HG03354 (cell line): ENCODE measurements at regions not wholly inside any gene's neighbourhood (a gene's known extent, or its start where the extent isn't known, plus 50 kb on each side); places are given as distances from the start of the nearest gene placed in this dataset.
"Not testable (repeated sequence)": the region's sequence is repeated elsewhere in the genome, so short reads cannot be mapped to it uniquely, and the experiment has no call there.

Source experiments
- ATAC-seq: cut with Tn5 transposase; IDR thresholded peaks from one replicate; pipeline ENCODE4 v1.9.1; 2021; ENCODE audit warnings: mild to moderate bottlenecking; ENCODE audit not compliant: unreplicated experiment, poor library complexity, severe bottlenecking

DNA sequence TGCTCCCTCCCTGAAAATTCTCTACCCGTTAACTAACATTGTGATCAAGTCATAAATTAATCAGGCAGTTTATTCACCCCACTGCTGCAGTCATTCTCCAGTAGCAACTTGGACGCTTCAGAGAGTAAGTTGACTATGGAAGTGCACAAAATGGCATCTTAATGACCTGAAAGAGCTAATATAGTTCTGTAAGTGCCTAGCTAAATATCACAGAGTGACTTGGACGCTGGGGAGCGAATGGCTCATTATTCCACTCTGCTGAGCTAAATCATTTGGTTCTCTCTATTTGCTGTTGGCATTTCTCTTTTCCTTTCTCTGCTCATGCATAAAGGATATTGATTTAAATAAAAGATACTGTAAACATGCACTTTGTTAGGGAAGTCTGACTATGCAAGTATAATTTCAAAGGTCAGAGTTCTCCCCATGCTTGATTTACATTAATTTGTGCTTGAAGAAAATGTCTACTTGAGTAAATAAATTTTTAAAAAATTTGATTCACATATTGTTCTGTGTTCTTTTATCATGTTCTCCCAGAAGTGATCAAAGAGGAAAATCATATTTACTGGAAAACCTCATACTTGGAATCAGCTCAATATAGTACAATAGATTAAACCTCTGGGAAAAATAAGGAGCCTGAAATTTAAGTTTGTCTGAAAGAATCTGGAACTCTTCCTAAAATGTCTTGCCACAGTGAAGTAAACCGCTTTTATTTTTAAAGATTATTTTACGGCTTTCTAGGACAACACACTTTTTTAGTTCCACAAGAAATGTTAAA lies 169.5 kb upstream of the HAPLN1 start:
- ATAC-seq, result no peak

DNA sequence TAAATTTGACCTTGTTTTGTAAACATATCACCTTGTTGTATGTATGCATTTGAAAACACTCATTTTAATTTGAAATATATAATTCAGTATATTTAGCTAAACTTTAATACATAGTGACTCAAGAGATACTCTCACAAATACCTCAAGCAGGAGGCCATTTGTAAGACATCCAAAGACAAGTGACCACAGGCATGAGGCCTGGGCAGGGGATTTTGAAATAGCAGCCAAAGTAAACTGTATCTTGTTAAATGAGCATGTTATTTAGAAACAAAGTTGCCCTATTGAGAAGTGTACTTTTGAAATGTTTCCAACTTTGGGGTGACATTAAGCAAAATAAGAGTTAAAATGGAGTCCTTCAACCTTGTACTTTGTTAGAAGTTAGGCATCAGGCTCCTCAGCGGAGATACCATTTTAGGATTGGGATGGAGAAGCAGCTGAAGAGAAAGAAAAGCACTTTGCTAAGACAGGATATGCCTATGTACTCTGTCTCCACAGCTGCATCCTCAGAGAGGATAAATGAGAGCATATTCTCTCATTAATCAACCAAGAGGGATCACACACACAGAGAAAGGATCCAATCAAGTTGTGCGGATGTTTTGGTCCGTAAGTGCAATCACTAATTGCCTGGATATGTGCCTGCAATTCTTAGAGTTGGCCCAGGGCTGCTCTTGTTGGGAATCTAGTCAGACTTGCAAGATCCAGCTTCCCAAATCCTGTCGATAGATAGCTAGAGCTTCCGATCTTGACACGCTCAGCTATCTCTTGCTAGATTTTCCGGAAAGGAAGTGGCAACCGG lies 157.5 kb upstream of the HAPLN1 start:
- ATAC-seq, result no peak

DNA sequence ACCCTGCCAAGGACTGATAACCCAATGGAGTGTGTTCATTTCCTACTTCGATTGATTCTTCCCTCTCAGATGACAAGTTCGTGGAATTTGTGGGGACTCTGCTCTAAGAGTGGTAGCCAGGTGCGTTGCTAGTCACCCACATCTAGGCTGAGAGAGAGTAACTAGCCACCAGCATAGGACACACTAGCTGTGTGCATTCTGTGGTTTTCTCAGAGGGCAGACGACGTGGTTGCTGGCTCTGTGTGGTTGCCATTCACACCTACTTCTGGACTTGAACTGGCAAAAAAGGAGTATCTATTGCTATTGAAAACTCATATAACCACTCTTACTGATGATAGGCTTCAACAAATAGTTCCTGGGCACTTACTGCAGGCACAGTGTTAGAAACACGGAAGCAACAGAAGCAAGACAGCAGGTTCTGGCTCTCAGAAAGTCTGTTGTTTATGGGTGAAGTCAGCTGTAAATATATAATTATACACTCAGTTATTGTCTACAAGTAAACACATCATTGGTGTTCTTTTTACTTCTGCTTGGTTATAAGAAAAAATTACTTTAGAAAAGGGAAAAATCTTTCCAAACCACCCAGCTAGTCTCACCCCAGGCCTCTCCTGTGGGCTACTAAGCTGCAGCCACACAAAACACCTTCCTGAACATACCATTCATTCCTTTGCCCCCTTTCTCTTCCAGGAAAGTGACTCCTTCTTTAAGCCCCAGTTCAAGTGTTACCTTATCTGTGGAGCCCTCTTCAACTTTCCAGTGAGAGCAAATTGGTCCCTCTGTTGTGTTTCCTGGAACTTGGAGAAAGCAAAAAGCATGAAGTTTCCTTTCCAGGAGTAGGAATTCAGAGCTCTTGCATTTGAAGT lies 151.1 kb upstream of the HAPLN1 start:
- ATAC-seq, result no peak

DNA sequence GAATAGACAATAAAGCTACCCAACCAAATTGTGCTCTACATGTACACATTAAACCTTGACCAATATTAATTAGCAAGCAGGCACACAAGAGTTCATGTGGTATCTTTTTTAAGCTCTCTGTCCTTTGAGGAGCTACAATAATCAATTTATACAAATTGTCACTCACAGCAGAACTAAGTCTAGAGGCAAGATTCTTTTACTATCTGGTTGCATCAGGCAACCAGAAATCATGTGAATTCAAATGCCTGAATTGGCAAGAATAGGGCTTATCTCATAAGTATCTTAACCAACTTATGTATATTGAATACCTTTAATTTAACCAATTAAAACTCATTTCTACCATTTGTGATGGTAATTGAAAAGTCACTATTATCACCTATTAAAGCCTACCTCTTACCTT lies 145.5 kb upstream of the HAPLN1 start:
- ATAC-seq, result no peak

DNA sequence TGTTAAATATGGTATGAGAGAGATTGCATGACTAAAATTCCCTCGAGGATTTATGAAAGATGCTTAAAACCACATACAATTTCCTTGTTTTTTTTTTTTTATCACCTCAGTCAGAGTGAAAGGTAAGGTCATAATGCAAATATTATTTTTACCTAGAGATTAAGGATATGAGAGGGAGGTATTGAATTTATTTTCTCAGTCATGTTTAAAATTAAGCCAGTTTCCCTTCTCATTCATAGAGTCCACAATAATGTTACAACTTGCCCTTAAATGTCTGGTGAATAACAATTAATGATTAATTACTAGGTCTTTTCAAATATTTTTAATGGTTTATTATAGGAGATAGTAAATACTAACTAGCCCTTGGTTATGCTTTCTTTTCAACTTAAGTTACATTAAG lies 144.9 kb upstream of the HAPLN1 start:
- no peak for ATAC-seq

DNA sequence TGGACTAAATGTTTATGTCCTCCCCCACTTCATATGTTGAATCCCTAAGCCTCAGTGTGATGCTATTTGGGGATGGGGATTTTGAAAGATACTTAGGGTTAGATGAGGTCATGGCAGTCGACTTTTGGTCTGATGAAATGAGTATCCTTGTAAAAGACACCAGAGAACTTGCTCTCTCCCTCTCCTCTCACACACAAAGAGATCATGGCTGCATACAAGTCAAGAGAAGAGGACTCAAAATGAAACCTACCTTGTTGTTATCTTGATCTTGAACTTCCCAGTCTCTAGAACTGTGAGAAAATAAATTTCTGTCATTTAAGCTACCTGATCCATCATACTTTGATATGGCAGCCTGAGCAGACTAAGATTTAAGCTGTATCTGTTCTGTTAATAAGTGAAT lies 144.0 kb upstream of the HAPLN1 start:
- ATAC-seq, result peak; percentile 60

DNA sequence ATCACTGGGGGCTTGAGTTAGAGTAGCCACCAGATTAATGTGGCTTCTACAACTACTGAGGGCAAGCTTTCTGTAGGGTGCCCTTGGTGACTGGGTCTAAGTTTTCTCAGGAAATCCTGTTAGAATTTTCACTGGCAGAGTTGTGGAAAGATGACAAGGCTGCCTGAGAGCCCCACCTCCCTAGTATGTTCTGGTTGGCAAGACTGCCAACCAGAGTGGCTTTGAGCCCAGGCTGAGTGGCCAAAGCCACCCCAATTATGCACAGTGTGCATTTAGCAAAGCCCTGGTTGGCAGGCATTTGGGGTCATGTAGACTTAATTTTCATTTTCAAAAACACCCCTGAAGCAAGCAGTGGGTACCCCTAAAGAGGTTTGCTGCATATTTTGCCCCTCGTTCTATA lies 136.7 kb upstream of the HAPLN1 start:
- ATAC-seq, result no peak

DNA sequence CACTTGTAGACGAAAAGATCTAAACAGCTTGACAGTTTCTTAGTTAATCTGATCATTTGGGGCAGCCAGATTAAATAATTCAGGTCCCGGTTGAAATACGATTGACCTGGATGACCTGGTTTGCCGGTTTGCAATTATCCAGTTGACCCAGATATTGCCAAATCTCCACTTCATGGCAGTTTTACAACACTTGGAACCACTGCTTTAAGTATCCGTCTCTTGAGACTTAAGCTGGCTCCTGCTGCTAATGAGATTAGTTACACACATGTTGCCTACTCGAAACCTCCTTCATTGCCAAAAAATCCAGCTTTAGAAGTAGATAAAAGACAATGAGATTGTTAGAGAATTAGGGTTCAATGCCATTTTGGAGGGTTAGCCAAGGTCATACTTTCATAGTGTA lies 136.2 kb upstream of the HAPLN1 start:
- ATAC-seq, result no peak

DNA sequence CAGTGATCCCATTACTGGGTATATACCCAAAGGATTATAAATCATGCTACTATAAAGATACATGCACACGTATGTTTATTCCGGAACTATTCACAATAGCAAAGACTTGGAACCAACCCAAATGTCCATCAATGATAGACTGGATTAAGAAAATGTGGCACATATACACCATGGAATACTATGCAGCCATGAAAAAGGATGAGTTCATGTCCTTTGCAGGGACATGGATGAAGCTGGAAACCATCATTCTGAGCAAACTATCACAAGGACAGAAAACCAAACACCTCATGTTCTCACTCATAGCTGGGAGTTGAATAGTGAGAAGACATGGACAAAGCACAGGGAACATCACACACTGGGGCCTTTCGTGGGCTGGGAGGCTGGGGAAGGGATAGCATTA lies 129.8 kb upstream of the HAPLN1 start:
- ATAC-seq, result not testable (repeated sequence)

DNA sequence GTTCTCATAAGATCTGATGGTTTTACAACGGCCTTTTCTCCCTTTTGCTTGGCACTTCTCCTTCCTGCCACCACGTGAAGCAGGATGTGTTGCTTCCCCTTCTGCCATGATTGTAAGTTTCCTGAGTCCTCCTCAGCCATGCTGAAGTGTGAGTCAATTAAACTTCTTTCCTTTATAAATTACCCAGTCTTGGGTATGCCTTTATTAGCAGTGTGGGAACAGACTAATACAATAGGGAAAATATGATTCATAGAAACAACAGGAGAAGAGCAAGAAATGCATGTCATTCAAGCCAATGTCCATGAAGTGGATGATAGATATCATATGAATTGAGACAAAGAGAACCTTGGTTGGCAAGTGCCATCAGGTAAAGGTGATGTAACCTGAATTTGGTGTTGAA lies 128.3 kb upstream of the HAPLN1 start:
- ATAC-seq, result no peak

DNA sequence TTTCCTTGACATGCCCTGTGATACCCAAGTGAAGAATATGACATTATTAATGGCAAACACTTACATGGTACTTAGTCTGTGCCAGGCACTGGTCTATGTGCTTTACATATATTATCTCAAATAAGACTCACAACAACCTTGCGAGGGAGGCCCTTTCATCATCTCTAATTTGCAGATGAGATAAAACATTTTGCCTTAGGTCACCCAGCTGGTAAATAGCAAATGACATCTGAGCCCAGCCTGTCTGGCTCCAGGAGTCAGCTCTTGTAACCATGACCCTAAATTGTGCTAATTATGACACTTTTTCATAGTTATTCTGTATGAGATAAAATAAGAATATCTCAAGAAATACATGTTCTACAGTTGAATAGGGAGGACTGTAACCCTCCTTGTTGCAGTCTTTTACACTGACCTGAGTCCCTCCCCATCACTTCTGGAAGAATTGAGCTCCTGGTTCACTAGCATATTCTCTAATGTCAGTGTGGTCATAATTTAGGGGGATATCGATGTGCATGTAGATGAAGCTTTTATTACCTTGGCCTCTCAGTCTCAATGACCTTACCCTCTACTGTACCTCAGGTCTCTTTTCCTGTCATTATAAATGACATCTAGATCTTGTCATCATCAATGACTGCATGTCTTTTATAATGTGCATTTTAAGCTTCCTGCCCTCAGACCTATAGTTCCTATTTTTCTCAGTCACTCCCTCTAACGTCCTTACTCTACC lies 126.1 kb upstream of the HAPLN1 start:
- ATAC-seq, result no peak

DNA sequence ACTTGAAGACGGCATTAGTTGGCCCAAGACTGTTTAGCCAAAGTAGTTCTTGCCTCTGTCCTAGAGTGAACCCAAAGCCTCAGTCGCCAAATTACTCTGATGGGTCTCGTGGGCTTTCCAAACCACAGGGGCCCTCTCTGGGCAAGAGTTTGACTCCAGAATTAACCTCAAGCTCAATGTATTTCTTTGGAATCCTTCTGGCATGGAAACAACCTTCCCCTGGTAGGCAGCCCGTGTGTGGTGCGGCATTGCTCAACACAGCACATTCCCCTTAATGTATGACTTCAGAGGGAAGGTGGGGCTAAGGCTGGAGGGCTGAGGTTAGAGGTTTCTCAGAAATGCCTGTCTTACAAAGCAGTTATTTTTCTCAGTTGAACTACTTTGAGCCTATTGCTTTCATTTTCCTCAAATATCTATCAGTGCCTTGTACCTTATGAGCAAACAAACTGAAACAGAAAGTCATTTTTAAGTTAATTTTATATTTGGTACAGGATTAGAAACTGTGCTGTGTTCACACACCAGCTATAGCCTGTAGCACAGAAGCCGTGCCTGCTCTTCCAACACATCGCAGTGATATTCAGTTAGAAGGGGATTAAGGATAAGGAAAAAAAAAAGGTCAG lies 123.9 kb upstream of the HAPLN1 start:
- ATAC-seq, result peak; percentile 98

DNA sequence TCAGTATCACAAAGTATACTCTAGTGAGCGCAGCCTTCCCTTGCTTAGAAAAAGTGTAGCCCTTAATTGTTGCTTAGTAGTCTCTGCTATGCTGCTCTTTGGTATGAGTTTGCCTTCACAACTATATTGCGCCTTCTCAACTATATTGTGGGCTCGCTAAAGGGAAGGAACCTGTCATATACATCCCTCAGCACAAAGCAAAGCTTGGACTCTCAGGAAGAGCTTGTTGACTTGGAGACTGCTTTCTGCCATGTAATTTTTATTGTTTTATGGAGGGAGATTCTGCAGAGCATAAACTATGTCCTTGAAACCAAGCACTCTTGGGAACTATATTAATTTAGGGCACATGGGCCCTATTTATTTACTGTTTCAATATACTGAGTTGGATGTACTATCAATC lies 119.1 kb upstream of the HAPLN1 start:
- no peak for ATAC-seq

DNA sequence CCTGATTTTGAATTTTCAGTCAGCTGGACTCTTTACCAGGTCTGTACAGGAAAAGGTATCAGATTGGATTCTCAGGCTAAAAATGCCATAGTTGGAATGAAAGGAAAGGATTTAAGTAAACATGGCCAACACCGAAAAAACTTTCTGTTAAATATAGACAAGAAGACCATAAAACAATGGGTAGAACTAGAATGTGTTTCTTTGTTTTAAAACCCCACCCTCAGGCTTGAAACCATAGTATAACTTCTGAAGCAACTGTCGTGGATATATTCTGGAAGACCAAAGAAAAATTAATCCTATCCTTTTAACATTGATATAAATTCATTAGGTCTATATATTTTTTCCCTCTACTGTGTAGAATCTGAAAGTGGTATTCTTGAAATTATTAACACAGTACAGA lies 118.6 kb upstream of the HAPLN1 start:
- no peak for ATAC-seq

DNA sequence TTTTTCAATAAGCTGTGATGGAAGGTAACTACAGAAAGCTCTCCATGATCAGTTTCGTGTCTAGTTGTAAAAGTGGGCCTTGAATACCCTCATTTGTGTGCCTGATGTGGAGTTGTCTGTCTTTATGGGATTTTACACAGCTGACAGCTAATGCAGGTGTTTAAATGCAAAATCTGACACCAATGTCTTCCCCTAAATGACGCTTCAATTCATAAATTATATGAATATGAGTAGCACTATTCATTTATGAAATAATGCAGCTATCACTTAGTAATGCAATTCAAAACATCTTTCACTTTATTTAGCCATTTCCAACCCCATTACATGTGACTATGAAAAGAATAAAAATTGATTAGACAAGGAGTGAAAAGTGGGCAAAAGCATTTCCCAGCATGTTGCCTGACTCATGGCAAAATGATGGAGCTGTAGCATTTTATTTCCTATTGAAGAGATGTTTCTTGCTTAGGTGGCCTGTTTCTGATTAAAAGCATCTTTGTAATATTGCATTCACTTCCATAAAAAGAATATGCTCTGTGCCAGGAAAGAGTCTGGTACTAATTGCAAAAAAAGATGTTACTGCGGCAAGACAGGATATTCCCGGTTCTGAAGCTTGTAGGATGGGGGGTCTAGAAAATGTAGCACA lies 116.7 kb upstream of the HAPLN1 start:
- no peak for ATAC-seq

DNA sequence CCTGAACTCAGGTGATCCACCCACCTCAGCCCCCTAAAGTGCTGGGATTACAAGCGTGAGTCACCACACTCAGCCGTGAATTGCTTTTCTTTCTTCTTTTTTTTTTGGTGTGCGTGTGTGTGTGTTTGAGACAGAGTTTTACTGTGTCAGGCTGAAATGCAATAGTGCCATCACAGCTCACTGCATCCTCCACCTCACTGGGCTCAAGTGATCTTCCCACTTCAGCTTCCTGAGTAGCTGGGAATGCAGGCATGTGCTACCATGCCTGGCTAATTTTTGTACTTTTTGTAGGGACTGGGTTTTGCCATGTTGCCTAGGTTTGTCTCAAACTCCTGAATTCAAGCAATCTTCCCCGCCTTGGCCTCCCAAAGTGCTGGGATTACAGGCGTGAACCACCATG lies 113.7 kb upstream of the HAPLN1 start:
- no peak for ATAC-seq

DNA sequence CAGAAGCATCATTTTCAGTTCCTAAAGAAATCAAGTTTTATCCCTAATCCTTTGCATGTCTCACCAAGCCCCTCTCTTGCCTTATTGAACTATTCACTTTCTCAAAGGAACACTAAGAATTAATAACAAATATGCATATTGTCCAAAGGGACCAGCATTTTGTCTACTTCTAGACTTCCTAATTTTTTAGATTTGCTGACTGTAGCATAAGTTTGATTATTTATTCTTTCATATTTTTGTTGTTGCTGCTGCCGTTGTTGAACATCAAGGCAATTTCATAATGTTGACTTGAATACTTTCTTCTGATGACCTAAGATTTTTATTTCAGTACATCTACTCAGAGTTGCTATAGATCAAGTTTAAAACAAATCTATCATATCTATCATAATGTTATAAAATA lies 111.2 kb upstream of the HAPLN1 start:
- ATAC-seq, result no peak

DNA sequence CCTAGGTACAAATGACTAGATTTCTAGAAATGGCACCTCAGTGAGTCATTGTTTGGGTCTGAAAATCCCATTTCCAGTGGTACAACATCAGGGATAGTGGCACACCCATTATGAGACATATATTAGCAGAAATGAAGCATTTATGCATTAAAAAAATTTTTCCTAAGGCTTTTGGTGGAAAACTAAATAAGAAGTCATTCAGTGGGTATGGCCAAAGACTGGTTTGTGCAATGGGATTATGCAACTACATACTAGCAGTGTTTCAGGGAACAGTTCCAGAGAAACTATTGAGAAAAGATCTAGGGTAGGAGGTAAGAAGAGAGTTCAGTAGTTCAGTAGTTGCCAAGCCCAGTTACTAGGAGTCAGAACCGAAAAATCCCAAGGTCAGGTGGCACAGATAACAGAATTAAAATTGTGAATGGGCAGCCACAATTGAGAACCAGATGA lies 106.5 kb upstream of the HAPLN1 start:
- no peak for ATAC-seq

DNA sequence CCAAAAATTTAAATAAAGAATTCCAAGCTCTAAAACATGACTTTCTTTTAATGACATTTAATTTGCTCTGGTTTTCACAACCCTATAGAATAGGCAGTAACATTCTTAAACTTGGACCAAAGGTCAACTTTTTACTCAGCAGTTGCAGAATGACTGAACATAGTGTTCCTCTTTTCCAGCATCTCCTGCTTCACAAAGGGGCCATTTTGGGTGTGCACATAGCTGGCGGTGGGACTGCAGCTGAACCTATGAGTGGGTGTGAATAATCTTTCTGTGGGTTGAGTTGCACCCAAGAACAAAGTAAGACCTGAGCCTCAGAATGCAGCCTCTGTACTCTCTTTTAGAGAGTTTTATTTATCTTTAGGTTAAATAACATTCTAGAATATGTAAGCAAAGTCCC lies 96.9 kb upstream of the HAPLN1 start:
- no peak for ATAC-seq
